T1000 (cell line): ENCODE measurements at regions not wholly inside any gene's neighbourhood (a gene's known extent, or its start where the extent isn't known, plus 50 kb on each side); places are given as distances from the start of the nearest gene placed in this dataset.

ENCODE experiments used
- DNase-seq: peaks from one replicate; lab custom pipeline; 2025; ENCODE audit warnings: mixed read lengths; lab: John Stamatoyannopoulos, UW

DNA sequence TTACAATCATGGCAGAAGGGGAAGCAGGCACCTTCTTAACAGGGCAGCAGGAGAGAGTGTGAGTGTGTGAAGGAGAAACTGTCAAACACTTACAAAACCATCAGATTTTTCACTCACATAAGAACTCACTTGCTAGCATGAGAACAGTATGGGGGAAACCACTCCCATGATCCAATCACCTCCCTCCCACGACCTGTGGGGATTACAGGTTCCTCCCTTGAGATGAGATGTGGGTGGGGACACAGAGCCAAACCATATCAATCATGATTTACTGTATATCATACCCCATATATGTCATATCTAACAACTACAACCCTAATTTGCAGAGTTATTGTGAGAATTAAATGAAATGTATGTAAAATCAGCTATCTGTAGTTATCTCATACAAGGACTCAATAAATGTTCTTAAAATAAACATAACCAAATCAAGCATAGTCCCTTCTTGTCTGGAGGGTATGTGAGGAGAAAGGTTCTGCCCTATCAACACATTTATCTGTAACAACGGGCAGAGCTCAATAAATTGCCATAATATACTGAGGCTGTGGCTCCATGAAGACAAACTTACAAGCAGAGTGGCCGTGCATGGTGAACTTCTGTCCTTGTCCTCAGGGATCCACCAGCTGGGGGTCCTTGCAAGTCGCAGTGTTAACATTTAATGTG is 504.7 kb downstream of the SOX2 start:
- no peak for DNase-seq

DNA sequence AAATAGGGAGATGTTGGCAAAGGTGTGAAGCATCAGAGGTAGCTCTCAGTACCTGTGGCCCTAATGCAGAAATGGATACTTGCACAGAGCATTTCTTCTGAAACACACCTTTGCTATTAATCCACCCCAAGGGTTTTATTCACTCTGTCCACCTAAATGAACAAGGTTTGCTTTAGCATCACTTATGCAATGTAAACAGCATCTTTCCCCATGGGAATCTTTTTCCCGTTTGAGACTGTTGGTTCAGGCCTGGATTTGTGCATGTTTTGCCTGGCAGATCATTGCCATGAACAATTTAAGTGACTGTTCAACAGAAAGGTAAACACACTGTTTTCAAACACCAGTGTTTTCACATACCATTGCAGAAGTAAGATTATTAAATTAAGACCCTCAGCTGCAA is 508.3 kb downstream of the SOX2 start:
- DNase-seq = no peak

DNA sequence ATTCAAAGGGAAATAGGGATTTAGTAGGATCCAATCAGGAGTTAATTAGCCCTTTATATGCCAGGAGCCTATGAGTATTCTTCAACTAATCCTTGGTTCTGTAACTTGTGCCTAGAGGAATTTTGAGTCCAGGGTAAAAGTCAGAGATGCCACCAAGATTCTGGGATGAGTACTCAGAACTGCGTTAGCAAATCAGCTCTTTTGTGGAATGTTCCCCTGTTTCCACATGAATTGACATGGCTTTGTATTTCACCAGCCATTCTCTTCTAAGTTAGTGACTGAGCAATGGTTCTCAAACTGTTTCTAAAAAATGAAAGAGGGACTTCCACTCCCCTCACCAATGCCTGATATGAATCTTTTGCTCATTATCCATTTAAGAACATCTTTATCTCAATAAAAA is 508.7 kb downstream of the SOX2 start:
- DNase-seq = no peak

DNA sequence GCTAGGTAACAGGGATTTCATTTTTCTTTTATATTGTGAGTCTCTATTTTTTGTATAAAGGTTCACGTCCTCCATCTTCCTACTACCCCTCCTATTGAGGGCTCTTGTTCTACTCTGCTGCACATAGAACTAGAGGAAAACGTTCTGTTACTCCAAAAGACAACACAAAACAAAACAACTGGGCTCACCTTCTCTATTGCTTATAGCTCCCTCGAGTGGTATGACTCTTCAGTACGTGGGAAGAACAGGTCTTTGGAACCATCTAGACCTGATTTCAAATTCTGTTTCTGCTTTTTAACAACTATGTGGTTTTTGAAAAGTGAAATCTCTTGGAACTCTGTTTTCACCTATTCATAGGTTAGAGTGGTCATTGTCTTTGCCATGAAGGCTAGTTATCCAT is 515.3 kb downstream of the SOX2 start:
- DNase-seq = no peak

DNA sequence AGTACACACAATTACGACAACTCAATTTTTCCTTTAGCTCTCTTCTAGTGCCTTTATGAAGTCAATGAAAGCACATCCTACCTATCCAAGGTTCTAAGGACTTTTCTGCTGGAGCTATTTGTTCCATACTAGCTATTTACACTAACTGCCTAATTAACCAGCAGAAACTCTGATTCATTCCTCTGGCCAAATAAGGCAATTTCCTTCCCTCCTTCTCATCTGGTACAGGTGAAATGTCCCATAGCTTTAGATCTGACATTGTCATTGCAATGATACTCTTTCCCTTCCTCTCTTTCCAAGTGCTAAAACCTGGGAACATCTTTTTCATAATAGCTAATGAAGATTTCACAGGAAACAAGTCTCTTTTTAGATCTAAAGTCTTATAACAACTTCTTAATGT is 521.7 kb downstream of the SOX2 start:
- no peak for DNase-seq

DNA sequence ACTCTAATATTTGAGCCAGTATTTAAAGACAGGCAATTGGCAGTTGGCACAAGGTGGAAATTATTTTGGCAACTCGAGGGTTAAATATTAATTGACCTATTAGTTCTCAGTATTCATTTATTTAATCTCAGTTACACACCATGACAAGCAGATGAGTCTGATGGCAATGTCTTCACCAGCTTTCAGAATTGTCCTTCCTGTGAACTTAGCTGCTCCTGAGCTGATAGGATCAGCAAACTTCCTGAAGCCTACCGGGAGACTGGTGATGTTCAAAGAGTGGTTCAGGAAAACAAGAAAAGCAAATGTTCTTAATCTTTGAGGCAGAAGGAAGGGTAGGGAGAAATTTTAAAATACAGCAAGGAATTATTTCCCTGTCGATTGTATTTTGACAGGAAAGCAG is 522.2 kb downstream of the SOX2 start:
- DNase-seq = no peak

DNA sequence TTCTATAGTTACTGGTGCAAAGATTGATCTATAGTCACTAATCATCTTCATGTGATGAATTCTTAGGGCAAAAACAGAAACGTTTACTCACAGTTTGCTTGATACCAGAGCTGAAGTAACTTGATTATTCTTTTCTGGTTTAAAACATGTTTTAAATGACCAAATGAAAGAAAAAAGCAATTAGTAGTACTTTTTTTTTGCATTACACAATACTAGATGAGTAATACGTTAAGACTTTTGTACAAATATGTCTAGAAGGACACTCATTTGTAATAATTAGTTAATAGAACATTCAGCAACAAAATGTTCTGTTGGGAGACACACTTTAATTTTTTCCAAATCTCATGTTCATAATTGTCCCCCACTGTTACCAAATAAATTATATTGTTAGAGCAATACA is 523.2 kb downstream of the SOX2 start:
- DNase-seq = no peak

DNA sequence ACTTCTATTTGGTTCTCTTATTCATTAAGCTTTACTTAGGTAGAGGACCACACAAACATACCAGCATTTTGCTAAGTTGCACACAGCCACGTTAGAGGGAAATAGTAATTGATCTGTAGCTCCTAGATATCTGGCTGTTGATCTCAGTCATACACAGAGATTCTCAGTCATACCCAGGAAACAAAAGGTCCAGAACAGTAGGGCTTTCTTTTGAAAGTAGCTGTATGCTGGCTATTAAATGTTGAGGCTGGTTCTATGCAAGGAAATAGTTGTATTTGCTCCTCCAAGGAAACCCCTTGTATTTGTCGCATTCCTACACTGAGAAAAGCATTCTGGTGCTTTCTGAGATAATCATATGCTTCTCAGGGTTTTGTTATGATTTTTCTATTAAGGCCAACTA is 523.8 kb downstream of the SOX2 start:
- no peak for DNase-seq

DNA sequence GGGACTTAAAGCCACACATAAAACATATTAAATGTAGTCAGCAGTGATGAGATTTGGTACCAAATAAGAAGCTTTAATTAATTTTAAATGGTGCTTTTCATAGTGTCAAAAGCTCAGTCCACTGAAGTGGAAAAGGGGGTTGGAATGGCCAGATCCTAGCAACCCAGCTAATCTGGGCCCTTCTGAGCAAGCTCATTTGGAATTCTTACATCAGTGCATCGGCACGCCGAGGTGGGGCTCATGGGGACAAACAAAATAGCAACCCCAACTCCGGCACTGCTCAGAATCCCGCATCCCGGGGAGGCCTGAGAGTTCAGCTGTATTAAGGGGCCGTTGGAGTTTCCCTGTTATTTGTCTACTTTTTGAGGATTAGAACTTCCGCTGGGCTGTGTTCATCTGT is 526.4 kb downstream of the SOX2 start:
- no peak for DNase-seq

DNA sequence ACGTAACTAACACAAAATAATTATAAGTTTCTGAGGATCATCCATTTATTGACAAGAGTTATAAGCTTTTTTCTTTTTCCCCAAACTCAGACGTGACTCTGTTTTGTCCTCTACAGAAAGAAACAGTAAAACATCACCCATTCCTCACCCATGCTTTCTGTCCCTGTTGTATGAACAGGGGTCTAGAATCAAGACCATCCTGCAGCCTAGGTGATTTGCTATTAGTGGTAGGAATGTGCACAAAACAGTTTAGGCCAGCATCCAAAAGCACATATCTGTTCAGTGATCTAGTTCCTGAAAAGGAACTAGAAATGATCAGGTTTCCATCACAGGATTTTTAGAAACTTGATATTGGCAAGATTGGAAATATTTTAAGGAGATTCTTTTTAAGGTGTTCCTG is 527.6 kb downstream of the SOX2 start:
- DNase-seq = no peak

DNA sequence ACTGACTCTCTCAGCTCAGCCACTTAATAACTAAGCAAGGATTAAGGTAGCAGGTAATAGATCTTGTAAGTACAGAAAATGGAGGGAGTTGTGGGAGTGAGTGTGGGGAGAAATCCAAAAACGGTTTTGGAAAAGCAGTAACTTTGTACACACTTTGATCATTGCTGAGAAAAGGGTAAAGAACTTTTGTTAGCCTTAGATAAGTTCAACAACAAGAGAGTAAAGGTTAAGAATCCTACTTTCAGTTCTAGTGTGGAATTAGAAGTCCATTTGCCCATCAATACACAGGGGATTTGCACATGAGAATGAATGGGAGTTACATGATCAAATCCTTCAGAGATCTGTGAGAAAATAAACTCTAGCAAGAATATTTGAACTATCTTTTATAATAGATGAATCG is 528.7 kb downstream of the SOX2 start:
- no peak for DNase-seq

DNA sequence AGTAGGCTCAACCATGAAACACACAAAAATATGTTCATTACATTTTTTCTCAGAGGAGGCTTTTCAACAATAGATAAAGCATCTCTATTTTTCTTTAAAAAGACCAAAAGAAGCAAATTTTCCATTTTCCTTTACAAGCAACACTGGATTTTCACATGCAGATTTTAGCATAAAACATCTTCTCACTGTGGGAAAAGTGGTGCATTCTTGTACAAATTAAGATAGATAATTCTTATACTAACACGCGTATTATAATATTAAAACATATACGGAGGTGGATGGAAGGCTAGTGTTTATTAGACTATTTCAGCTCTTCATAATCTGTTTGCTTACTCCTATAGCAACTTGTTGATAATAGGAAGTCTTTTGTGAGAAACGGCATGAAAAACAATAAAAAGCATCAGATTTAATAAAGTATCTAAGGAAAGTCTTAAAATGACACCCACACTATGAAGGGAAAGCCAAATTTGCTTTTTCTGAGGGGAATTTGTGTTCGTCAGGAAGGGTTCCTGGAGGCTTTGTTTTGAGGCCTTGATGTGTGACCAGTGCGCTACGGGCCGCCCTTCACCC is 529.6 kb downstream of the SOX2 start:
- no peak for DNase-seq

DNA sequence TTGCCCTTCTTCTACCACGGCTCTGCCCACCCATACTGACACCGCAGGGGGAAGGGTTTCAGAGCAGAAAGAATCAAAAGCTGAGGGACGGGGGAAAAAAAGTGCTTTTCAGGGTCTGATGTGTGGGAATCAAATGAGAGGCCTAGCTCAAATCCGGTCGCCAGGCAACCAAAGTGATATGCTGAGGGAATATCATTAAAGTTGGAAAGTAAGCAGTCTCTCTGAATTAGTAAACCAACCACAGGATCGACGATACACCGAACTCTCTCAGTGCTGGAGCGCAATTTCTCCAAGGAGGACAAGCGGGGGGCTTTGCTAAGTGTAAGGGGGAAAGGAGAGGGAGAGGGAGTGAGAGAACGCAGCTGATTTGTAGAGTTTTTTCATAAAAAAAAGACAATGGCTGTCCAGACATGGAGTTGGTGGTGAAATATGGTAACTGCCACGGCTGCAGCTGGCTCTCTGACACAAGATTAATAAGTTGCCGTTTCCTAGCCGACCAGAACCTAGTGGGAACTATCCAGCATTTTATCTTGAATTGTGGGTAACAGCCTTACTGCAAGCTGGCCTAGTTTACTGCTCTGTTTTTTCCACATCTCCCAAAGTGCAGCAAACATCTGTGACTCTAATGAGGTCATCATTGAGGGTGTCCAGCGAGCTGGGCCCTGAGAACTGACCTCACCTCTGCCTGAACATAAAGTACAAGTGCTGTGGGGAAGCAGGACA is 530.2 kb downstream of the SOX2 start:
- no peak for DNase-seq

DNA sequence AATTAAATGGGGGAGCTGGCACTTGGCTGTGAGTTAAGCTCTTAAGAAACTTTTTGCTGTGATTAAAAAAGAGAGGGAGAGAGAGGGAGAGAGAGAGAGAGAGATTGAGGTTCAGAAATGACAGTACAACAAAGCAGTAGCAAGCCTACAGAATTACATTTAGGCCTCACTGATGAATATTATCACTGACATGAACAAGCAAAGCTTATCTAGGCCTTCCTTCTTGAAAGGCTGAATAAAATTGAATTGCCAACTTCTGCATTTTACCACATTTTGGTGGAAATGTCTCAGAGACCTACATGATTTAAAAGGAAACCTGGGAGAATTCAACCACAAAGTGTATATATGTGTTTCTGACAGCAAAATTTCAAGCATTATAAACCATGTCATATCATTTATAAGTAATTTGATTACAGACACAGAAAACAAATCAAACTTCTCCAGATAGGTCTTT is 530.8 kb downstream of the SOX2 start:
- DNase-seq = no peak

DNA sequence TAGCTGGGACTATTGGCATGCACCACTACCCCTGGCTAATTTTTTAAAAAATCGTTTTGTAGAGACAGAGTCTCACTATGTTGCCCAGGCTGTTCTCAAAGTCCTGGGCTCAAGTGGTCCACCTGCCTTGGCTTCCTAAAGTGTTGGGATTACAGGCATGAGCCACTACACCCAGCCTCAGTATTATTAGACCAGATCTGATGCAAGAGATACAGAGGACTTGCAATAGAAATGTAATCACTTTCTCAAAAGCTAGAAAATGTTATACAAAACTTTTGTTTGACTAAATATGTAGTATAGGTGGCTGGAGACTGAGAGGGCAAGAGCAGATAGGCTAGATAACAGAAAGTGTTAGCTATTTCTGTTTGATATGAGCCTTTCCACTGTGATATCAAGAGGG is 531.9 kb downstream of the SOX2 start:
- DNase-seq = no peak

DNA sequence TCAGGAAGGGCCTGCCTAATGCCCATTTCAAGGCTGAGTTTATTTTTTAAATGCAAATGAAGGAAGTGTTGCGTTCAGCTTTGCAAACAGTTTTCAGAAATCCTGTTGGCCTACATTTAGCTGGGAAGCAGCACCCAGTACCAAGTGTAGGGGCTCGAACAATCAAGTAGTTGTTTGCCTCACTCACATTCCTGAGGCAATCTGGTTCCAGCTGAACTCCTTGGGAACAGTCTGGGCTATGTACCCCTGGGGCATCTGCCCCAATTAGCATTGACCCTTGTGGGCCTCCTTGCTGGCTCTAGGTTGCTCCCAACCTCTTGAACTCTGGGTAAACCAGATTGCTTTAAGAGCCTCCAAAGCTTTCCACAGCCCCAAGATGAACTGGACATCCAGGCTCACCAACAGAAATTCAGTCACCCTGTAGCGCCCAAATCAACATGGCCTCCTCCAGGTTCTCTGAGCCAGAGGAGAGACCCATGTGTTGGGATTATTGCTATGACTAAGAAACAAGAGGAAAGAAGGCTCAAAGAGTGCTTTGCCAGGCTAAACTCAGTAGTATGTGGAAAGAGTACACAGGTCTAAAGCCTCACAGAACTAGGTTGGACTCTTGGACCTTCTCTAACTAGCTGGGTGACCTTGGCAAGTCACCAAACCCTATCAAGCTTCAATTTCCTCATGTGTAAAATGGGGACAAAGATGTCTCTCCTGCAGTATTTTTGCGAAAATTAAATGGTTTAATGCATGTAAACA is 532.7 kb downstream of the SOX2 start:
- no peak for DNase-seq

DNA sequence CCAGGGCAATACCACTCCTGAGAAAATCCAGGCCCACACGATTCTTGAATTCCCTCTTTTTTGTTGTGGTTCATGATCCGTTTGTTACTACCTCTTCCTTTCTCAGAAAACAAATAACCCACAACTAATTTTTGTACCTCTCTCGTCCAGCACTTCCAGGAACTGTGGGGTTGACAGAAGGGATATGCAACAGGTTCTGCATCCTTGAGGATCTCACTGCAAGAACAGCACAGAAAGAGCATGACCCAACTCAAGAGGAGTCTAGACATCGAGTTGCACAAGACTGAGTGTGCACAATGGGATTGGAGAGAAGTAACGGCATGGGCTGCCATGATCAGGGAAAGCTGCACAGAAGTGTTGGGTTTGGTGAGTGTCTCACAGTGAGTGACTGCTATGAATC is 533.3 kb downstream of the SOX2 start:
- DNase-seq = no peak

DNA sequence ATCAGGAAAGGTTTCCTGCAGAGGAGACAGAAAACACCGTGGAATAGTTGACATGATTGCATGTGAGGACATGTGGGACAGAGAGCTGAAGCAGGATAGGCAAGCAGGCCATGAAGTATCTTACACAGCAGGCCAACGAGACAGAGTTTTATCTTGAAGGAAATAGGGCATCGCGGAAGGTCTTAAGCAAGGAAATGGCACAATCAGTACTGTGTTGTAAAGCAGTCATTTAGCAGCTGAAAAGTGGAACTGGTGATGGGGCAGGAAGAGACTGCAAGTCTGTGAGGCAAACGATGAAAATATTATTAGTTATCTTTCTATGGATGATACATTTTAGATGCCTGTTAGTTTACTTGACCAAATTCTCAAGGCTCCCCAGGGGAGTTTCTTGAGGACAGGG is 535.1 kb downstream of the SOX2 start:
- DNase-seq = no peak

DNA sequence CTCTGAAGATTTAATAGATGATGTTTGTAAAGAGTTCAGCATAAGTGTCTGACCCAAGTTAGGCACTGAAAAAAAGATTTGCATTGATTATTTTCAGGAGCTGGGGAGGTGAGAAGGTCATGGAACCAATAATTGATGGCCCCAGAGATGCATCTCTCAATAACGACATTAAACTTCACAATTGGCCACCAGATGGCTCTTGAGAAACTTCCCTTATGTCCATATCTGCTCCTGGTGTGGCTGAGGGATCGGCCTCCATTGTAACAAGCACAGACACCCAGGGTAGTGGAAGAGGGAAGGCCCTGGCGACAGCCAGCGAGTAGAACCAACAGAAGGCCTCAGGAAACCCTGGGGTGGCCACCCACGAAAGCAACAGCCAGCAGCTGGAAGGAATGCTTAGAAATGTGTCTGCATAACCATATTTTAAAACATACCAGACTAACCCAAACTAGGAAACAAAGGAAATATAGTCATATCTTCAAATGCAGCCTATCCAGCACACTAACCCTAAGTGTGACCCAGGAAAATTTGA is 536.7 kb downstream of the SOX2 start:
- DNase-seq = no peak

DNA sequence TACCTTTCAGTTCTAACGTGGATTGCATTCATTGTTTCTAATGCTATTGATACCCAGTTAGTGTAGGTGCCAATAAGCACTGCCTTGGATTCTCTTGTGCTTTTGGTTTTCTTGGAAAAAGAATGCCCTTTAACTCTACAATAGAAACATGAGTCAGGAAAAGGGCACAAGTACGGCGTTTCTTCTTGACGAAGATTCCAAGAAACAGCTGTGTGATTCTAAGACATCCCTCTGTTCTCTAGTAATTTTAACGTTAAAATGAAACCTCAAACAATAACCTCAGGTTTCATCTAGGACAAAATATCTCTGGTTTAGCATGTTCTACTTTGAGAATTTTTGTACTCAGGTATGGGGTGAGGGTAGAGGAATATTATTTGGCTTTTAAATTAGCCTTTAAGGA is 540.5 kb upstream of the ATP11B start:
- DNase-seq = no peak

DNA sequence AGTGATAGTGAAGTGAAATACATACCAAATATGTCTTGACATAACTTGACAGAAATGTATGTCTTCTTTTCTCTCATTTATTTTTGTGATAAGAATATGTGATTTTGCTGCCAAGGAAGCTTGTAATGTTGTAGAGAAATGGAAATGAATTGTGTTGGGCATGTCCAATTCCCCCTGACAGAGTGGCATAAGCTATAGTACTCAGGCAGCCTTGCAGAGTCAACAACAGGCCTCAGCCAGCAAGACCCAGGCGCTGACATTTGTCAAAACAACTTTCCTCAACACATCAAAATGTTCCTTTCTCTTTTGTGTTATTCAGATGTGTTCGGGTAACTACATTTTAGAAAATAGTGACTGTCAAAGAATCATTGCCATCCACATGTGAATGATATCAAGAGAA is 538.1 kb upstream of the ATP11B start:
- DNase-seq = no peak

DNA sequence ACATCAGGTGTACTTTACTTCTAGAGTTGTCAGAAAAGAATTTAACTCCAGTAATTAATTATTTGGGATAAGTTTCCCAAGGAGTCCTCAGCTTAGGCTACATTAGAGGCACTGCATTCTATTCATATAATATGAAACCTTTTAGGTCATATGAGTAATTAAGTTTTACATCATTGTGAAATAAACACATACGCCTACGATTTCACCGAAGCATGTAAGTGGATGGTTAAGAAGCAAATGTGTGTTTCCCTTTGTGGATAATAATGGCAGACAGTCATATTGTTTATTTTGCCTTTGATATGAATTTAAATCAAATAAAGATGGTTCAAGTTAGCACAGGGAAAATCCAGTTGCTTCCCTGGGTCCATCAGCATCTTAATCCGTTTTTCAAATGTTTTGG is 535.9 kb upstream of the ATP11B start:
- no peak for DNase-seq
